HG03175 (cell line): ENCODE measurements at regions not wholly inside any gene's neighbourhood (a gene's known extent, or its start where the extent isn't known, plus 50 kb on each side); places are given as distances from the start of the nearest gene placed in this dataset.
"Not testable (repeated sequence)": the region's sequence is repeated elsewhere in the genome, so short reads cannot be mapped to it uniquely, and the experiment has no call there.

Experiments used
- ATAC-seq: cut with Tn5 transposase; IDR thresholded peaks from one replicate; pipeline ENCODE4 v1.9.1; 2021; ENCODE audit warnings: mild to moderate bottlenecking, moderate library complexity; ENCODE audit not compliant: unreplicated experiment

DNA sequence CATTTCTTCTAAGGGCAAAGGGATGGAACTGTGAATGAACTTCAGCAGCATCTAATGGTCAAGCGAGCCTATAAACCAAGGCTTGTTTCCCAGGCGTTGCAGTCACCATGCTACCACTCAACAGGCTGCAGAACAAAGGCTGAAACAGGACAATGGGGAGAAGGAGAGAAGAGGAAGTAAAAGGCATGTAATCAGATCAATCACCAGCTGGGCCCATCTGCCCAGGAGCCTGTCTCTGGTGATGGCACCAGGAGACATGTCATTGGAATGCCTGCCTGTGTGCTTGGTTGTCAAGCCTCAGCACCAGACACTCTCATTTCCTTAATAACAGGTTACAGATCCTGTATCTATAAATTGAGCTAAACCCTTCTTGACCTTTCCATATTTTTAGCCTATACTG, 81.7 kb upstream of the UMPS start:
- no peak for ATAC-seq

DNA sequence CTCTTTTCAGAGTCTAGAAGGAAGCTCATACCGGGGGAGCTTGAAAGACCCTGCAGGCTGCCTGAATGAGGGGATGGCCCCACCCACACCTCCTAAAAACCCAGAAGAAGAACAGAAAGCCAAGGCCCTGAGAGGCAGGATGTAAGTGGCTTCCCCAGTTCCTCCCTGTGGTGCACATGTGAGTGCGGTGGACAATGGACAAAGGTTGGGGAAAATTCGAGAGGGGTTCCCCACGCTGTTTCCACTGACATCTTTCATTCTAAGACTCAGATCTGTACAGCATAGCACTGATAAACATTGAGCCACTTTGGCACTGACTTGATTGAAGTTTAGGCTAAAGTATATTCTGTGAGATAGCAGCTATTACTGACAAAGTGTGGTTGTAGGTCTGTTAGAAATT, 79.5 kb upstream of the UMPS start:
- ATAC-seq = no peak

DNA sequence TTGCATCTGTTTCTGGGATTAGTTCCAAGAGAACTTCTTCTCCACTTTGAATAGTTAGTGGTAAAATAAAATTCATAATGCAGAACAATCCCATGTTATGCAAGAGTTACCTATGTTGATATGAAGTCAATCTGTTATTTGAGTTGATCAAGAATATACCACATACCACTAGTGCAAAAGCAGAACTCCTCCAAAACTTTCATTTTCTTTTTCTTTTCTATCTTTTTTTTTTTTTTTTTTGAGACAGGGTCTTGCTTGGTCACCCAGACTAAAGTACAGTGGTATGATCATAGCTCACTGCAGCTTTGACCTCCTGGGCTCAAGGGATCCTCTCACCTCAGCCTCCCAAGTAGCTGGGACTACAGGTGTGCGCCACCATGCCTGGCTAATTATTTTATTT, 78.8 kb upstream of the UMPS start:
- not testable (repeated sequence) for ATAC-seq

DNA sequence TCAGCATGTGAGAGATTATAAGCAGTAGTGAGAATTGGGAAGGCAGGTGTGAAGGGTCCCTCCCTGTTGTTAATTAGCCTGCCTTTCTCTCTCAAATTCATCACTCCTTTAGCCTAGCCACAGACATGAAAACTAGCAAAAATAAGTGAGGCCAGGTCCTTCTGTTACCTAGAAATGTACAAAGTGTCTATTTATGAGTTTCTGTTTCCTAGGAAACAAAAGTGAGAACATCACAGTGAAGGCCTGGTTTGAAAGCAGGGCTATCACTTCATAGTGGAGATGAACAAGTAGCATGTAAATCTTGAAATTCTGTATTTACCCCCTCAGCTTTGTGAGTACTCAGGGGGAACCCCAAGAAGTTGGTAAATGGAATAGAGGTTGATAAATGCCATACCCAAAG, 78.2 kb upstream of the UMPS start:
- peak; percentile 60 for ATAC-seq

DNA sequence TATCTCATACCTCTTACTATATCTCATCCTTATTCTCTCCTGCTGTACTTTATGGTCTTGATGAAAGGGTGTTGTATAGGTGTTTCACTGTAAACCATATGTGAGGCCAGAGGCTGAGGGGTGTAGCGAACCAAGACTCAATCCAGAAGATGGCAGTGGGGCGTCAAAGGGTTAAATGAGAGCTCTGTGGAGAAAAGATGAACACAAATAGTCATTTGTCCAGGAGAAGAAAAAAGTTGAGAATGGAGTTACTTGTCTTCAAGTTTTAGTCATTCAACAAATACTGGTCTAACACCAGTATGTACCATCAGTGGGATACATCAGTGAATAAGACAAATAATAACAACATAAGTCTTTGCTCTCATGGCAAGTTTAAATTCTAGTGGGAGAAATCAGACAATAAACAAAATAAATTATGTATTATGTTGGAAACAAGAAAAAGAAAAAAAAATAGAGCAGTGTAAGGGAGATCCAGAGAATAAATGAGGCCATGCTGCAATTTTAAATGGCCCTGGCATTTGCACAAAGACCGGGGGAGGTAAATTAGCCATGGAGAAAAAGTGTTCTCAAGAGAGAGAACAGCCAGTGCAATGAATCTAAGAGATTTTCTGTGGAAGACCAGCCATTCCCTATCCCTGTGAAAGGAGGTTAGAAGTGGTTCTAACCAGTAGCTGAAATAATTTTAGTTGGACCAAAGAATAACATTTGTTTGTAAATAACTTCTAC, 77.0 kb upstream of the UMPS start:
- no peak for ATAC-seq

DNA sequence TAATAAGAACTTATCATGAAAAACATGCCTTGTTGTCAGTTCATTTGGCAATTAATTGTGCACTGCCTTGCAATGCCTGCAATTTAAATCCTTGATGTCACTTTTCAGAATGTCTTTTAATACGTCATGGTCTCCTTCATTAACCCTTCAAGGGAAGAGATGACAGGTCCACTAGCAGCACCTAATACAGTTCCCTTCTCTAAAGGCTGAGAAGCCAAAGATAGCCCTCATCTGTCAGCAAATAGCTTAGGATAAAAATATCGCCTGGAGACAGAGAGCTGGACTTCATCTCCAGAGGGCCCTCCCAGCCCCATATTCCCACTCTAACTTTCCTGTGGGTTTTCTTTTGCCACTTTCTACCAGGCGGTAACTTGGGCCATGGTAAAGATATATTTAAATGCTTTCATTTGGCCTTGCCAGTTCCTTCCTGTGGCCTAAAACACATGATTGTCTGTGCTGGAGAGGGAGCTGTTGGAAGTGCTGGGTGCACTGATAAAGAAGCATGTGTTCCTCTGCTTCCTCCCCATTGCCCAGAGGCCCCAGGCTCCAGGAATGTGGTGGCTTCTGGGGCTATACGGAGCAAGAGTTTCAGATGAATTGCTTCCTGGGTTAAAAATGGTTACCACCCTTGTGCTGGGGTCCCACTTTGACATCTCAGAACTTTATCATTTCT, 76.3 kb upstream of the UMPS start:
- ATAC-seq = no peak

DNA sequence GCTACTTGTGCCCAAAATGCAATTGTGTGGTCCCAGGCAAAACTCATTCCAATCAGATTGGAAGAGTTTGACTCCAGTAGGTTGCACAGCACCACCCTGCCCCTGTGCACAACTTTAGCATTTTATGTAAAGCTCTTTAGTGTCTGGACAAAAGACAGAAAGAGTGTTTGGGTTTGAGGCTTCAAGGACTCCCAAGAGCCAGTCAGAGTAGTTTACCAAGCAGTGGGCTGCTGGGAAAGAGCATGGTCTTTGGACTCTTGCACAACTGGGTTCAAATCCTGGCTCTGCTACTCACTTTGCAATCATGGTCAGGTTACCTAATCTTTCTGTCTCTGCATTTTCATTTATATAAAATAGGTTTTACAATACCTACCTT, 75.8 kb upstream of the UMPS start:
- no peak for ATAC-seq

DNA sequence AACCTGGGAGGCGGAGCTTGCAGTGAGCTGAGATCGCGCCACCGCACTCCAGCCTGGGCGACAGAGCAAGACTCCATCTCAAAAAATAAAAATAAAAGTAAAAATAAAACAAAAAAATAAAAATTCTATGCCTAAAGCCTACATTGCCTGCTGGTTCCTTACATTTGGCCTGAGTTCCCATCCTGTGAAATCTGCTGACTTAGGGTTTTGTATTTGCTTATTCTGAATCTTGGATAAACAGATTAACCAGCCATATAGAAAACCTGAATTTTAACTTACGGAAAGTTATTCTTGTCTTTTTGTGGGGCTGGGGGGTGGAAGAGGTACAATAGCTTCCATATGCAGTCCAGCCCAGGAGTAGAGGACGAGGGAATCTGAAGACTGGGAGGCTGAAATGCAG, 73.7 kb upstream of the UMPS start:
- ATAC-seq = no peak

DNA sequence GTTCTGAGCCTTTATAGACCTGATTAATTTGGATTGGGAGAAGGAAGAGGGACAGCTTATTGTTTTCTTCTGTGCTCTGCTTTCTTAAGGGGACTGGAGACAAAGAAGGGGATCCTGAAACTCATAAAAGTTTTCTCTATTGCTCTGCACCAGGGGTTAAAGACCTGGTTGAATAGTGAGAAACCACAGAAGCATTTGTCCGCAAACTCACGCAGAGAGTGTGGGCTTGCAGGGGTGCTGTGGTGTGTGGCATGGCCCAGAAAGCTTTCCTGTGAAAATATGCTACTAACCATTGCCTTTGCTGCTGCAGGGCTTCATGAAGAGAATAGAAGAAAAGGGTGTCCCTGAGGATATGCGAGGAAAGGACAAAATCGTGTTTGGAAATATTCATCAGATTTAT, 73.1 kb upstream of the UMPS start:
- ATAC-seq = no peak

DNA sequence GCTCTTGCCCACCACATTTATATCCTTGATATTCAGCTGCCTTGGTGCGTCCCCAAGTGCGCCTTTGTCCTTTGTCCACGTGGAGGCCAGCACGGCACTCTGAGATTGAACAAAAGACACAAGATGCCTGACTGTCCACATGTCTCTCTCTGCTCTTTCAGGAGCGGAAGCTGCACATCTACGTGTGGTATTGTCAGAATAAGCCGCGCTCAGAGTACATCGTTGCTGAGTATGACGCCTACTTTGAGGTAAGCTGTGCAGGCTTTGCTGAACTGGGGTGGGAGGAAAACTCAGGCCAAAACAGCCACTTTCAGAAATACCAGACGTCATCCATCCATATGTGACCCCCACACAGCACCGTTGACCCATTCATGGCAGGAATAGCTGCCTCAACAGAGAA, 72.0 kb upstream of the UMPS start:
- no peak for ATAC-seq

DNA sequence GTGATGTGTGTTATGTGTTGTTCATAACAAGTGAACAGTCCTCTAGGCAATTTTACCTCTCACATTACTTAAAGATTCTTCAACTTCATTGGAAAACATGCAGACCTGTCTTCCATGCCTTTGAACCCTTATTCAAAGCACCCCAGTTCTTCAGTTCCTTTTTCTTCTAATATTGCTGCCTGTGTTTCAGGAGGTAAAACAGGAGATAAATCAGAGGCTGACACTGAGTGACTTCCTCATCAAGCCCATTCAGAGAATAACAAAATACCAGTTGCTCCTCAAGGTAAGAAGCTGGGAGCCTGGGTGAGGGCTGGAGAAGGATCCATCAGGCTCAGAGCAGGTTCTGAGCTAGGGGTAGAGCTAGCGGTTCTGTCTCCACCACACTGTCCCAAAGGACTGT, 71.1 kb upstream of the UMPS start:
- no peak for ATAC-seq

DNA sequence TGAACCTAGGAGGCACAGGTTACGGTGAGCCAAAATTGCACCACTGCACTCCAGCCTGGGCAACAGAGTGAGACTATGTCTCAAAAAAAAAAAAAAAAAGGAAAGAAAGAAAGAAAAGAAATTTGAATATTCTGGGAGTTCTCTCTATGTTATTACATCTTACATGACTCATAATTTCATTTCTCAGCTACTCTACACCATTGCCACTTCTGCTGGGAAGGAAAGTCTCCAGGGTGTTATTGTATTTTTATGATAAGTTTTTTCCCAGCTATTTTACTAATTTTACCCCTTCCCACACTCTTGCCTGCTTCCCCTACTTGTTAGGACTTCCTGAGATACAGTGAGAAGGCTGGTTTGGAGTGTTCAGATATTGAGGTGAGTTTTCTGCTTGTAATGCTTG, 69.7 kb upstream of the UMPS start:
- ATAC-seq = no peak

DNA sequence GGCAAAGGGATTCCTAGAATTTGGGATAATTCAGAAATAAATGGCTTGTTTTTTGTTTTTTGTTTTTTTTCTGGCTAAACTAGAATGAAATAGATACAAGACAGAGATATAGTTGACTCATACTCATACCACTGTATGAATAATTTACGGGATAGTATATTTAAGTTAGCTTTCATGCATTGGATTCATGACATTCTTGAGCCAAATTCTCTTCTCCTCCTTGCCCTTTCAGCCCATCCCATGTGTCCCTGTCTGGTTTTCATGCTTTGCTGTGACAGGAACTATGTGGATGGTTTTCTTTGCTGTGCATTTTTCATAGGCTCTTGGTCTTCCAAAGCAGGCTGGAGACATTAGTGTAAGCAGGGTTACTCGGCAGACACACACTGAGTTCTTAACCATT, 66.6 kb upstream of the UMPS start:
- ATAC-seq = no peak

DNA sequence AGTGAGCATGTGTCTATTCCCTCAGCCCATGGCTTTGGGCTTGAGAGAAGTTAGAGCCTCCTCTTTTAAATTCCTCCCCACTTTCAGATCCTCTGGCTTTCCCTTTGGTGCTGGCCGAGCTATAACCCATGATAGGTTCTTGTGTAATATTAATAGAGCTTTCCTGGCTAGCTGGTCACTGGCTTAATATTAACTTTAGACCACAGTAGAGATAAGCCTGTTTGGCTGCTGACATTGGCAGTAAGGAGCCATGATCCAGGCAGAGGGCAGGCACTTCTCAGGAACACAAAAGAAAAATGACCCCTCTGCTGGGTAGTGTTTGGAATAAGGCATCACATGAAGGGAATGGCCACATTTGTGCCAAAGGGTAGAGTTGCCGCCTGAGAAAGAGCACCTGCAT, 65.4 kb upstream of the UMPS start:
- no peak for ATAC-seq

DNA sequence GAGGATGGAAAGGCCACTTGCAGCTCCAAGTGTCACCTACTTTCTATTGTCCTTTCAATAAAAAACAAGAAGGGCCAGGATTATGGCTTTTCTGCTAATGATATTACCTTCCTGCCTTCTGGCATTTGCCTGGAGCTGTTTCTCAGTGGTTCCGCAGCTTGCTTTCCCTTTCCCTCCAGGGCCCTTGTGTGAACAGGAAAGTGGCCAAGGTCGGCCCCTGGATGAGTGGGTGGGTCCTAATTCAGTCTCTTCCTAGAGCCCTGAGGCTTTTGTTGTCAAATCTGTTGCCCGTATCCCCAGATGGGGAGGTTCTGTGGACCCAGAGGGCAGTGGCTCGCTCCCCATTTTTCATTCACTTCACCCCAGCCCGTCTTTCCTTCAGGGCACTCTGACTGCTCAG, 64.2 kb upstream of the UMPS start:
- no peak for ATAC-seq

DNA sequence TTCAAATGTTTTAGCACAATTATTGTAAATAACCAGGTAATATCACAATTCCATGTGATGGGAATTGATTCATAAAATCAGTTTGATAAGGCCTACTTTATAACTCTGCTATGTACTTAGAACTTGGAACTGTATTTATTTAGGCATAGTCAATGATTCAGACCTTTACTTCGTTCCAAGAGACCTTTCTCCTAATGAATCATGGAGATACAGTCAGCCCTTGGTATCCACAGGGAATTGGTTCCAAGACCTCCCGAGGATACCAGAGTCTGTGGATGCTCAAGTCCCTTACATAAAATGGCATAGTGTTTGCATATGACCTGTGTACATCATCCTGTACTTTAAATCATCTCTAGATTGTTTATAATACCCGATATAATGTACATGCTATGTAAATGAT, 60.8 kb upstream of the UMPS start:
- no peak for ATAC-seq

DNA sequence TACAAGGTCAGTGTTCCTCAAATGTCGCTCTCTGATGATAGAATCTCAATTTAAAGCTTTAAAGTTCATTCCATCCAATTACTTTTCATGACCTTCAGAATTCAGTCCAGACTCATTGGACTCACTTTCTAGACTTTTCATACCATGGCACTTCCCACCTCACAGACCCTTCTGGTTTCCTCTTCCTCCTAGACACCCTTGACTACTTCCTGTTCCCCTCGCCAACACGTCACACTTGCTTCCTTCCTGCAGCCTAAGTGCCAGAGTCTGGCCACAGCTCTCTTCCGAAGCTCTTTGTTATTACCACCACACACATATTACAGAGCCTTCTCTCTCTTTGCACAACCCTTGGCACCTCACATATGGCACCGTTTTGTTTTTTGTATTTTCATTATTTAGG, 59.1 kb upstream of the UMPS start:
- ATAC-seq = no peak

DNA sequence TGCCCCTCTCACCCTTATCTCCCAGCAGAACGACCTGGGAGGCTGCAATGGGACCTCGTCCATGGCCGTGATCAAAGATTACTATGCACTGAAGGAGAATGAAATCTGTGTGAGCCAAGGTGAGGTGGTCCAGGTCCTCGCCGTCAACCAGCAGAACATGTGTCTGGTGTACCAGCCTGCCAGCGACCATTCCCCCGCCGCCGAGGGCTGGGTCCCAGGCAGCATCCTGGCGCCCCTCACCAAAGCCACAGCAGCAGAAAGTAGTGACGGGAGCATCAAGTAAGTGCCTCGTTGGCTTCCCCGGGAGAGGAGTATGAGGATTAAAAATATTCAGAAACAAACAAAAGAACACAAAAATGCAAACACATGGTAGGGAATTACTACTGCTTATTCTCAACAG, 55.9 kb upstream of the UMPS start:
- ATAC-seq = no peak

DNA sequence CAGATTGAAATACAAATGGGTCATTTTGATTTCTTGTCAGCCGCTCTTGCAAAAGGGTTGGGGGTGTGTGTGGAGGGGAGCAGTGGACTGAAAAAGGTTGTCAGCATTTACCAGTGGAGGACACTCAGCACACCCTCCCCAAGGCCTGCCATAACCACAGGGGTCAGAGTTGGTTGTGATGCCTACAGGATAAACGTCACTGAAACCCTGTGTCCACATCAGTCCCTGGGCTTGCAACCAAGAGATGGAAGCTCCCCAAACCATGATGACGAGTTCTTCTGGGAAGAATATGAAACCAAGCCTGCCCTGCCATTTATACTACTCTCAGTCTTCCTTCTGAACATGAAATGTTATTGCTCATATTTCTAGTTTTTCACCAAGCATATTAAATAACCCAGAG, 54.0 kb upstream of the UMPS start:
- ATAC-seq = no peak

DNA sequence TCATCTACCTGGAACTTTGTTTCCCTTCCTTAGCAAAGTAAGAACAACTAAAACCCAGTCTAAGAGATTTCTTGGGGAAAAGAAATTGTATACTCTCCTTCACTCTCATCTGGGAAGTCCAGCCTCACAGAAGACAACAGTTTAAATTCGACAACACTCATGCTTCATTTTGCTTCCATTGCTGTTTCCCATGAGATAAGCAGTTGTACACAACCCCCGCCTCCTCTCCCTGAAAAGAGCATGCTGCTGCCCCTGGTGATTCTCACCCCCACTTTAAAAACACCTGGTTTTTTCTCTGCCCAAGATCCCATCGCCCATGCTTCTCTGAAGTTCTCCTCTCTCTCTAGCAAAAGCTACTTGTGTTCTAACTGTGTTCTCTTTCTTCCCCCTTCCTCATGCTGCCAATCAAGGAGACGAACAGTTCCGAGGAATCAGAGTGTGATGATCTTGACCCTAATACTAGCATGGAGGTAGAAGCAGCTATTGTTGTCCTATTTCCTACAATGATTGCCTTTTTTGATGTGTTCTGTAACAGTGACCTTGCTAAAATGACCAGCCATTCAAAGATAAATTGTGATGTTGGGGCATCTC, 51.1 kb upstream of the UMPS start:
- no peak for ATAC-seq
